Thyroid gland (tissue), 4 donors: ENCODE measurements at regions not wholly inside any gene's neighbourhood (a gene's known extent, or its start where the extent isn't known, plus 50 kb on each side); places are given as distances from the start of the nearest gene placed in this dataset.

ENCODE experiments used
- DNase-seq, 2 donors: peaks; one replicate each; pipeline ENCODE4 v3.0.0-alpha.2; 2019
- H3K27ac ChIP-seq, 3 donors: fragments of 200-600 bp; sonication (generic); 1 replicate in 2 of 3; 2 replicates in 1 of 3; pipeline ENCODE4 v1.5.1; 2016 to 2019; ENCODE audit warnings: mild to moderate bottlenecking in 1 of 3, moderate library complexity in 1 of 3
- H3K27me3 ChIP-seq: fragments of 200-600 bp; sonication (generic); one replicate; pipeline ENCODE4 v1.5.1; 2019
- H3K36me3 ChIP-seq, 2 donors: fragments of 200-600 bp; sonication (generic); one replicate each; pipeline ENCODE4 v1.5.1; 2016 to 2019
- H3K4me1 ChIP-seq, 2 donors: fragments of 200-600 bp; sonication (generic); one replicate each; pipeline ENCODE4 v1.5.1; 2017 to 2019
- H3K4me3 ChIP-seq, 3 donors: fragments of 200-600 bp; sonication (generic); replicated peaks in 1 of 3; 1 replicate in 2 of 3; 2 replicates in 1 of 3; pipeline ENCODE4 v1.5.1; 2016; ENCODE audit warnings: mild to moderate bottlenecking in 1 of 3
- H3K9me3 ChIP-seq: fragments of 200-600 bp; sonication (generic); one replicate; pipeline ENCODE4 v1.5.1; 2017
- CTCF ChIP-seq, 6 experiments: fragments of 200-600 bp in 3 of 6; fragments of 450-650 bp in 3 of 6; sonication (generic) in 3 of 6; IDR thresholded peaks; one replicate each; pipeline ENCODE4 v1.5.1; 2016 to 2019; ENCODE audit warnings: antibody characterized with exemption in 6 of 6, mild to moderate bottlenecking in 2 of 6, inconsistent platforms in 1 of 6, moderate library complexity in 1 of 6
- POLR2A ChIP-seq, 2 donors: fragments of 450-650 bp; IDR thresholded peaks; one replicate each; pipeline ENCODE4 v1.6.1; 2017; ENCODE audit warnings: antibody characterized with exemption in 2 of 2, mild to moderate bottlenecking in 2 of 2, moderate library complexity in 1 of 2
- WGBS, 2 donors: methylation state at CpG; one replicate each; pipeline ENCODE4 v1.1.5; 2017; 5-methylcytosine and 5-hydroxymethylcytosine counted together
- intact Hi-C: fragments of 100-400 bp; cut with DNase I; formaldehyde crosslinking; loops from one replicate; pipeline ENCODE4 v1.15.1; 2023

- no peak for TF ChIP-seq POLR2A (IDR thresholded peaks at IDR 0.05)
- TF ChIP-seq CTCF (IDR thresholded peaks at IDR 0.05) = no peak
- Histone ChIP-seq H3K27me3 (no peaks in the 10 kb centered on the region), H3K36me3 (no peaks in the 10 kb centered on the region), H3K4me3 (no peak overlapping the region), H3K9me3 (no peaks in the 10 kb centered on the region), H3K27ac (no peak overlapping the region), H3K4me1 (no peaks in the 10 kb centered on the region)
- no peak for DNase-seq
- WGBS, 2 donors = 83 to 85% methylated on average over 1 of the region's 1 CpG
- intact Hi-C loops = no loop called here
Observed at GRCh38 chr1:72885841-72886240, 603.5 kb upstream of the NEGR1 start.

GRCh38 chr1:72885017-72885416 is 602.7 kb upstream of the NEGR1 start:
- 23 to 29% methylated on average over 1 of the region's 1 CpG for WGBS, 2 donors
- H3K4me3 ChIP-seq = no peak overlapping the region
- TF ChIP-seq POLR2A (IDR thresholded peaks at IDR 0.05) = no peak
- no peak for TF ChIP-seq CTCF (IDR thresholded peaks at IDR 0.05)

GRCh38 chr1:72869873-72870272 is 587.5 kb upstream of the NEGR1 start:
- Histone ChIP-seq H3K36me3 (no peaks in the 10 kb centered on the region), H3K4me3 (no peak overlapping the region), H3K27me3 (no peaks in the 10 kb centered on the region), H3K27ac (no peak overlapping the region), H3K4me1 (no peaks in the 10 kb centered on the region), H3K9me3 (no peaks in the 10 kb centered on the region)
- DNase-seq = no peak
- intact Hi-C loops = no loop called here
- TF ChIP-seq CTCF (IDR thresholded peaks at IDR 0.05) (no peak), POLR2A (IDR thresholded peaks at IDR 0.05) (no peak)

More at GRCh38 chr1:72885017-72885416, 602.7 kb upstream of the NEGR1 start:
- no peaks in the 10 kb centered on the region for H3K36me3 ChIP-seq
- H3K27me3 ChIP-seq = no peaks in the 10 kb centered on the region
- H3K9me3 ChIP-seq = no peaks in the 10 kb centered on the region
- no peak for DNase-seq
- no peaks in the 10 kb centered on the region for H3K4me1 ChIP-seq
- no peak overlapping the region for H3K27ac ChIP-seq
- intact Hi-C loops = no loop called here

- no peak overlapping the region for H3K27ac ChIP-seq
- no peak overlapping the region for H3K4me3 ChIP-seq
- TF ChIP-seq CTCF (IDR thresholded peaks at IDR 0.05) (no peak), POLR2A (IDR thresholded peaks at IDR 0.05) (no peak)
- intact Hi-C loops = no loop called here
- no peaks in the 10 kb centered on the region for H3K4me1 ChIP-seq
- H3K9me3 ChIP-seq = no peaks in the 10 kb centered on the region
- DNase-seq = no peak
- H3K36me3 ChIP-seq = no peaks in the 10 kb centered on the region
- H3K27me3 ChIP-seq = no peaks in the 10 kb centered on the region
Observed at GRCh38 chr1:72869441-72869840, 587.1 kb upstream of the NEGR1 start.

GRCh38 chr1:72851597-72851996 is 569.3 kb upstream of the NEGR1 start:
- no peak overlapping the region for H3K27ac ChIP-seq
- TF ChIP-seq POLR2A (IDR thresholded peaks at IDR 0.05) = no peak
- no peak for TF ChIP-seq CTCF (IDR thresholded peaks at IDR 0.05)
- no peak for DNase-seq
- 49 to 55% methylated on average over 4 of the region's 4 CpGs for WGBS, 2 donors
- H3K27me3 ChIP-seq = no peaks in the 10 kb centered on the region
- no peak overlapping the region for H3K4me3 ChIP-seq
- intact Hi-C loops = no loop called here
- no peaks in the 10 kb centered on the region for H3K4me1 ChIP-seq
- H3K9me3 ChIP-seq = no peaks in the 10 kb centered on the region
- H3K36me3 ChIP-seq = no peaks in the 10 kb centered on the region
